ENCODE measurements at regions not wholly inside any gene's neighbourhood (a gene's known extent, or its start where the extent isn't known, plus 50 kb on each side); places are given as distances from the start of the nearest gene placed in this dataset.

- Histone ChIP-seq H3K27me3 (ENCODE audit: control insufficient read depth, insufficient read depth, low read length) (no peaks in the 10 kb centered on the region), H3K9me3 (ENCODE audit: control insufficient read depth, insufficient read depth, low read length) (peaks cover 80% of the 10 kb centered on the region), H3K4me3 (ENCODE audit: low read depth, low read length) (no peak overlapping the region), H3K27ac (ENCODE audit: low read depth, low read length) (no peak overlapping the region)
- TF ChIP-seq CTCF (IDR thresholded peaks at IDR 0.05; ENCODE audit: low read depth, low read length) = no peak
- POLR2A ChIA-PET = no interaction called here
- no peak for DNase-seq (ENCODE audit: low read depth, low spot score)
- CTCF ChIA-PET = no interaction called here
These were observed 83.7 kb upstream of the PPP2R2D start for GRCh38 chr10:131816941-131817700.

GRCh38 chr10:131817866-131818509, 82.8 kb upstream of the PPP2R2D start:
- Histone ChIP-seq H3K27ac (ENCODE audit: low read depth, low read length) (no peak overlapping the region), H3K9me3 (ENCODE audit: control insufficient read depth, insufficient read depth, low read length) (peaks cover 81% of the 10 kb centered on the region), H3K27me3 (ENCODE audit: control insufficient read depth, insufficient read depth, low read length) (no peaks in the 10 kb centered on the region), H3K4me3 (ENCODE audit: low read depth, low read length) (no peak overlapping the region)
- ChIA-PET CTCF (no interaction called here), POLR2A (no interaction called here)
- DNase-seq (ENCODE audit: low read depth, low spot score) = no peak
- no peak for TF ChIP-seq CTCF (IDR thresholded peaks at IDR 0.05; ENCODE audit: low read depth, low read length)

GRCh38 chr10:131818510-131819234, 82.1 kb upstream of the PPP2R2D start:
- no peak for DNase-seq (ENCODE audit: low read depth, low spot score)
- Histone ChIP-seq H3K9me3 (ENCODE audit: control insufficient read depth, insufficient read depth, low read length) (peaks cover 83% of the 10 kb centered on the region), H3K4me3 (ENCODE audit: low read depth, low read length) (no peak overlapping the region), H3K27me3 (ENCODE audit: control insufficient read depth, insufficient read depth, low read length) (no peaks in the 10 kb centered on the region), H3K27ac (ENCODE audit: low read depth, low read length) (no peak overlapping the region)
- TF ChIP-seq CTCF (IDR thresholded peaks at IDR 0.05; ENCODE audit: low read depth, low read length) = no peak
- ChIA-PET POLR2A (no interaction called here), CTCF (interaction anchor here (0.6 kb wide), 1 partner anchor 33 kb away, joined by 3 read pairs; no protein-coding TSS in a partner anchor)

GRCh38 chr10:131819241-131820072, 81.4 kb upstream of the PPP2R2D start:
- TF ChIP-seq CTCF (IDR thresholded peaks at IDR 0.05; ENCODE audit: low read depth, low read length) = no peak
- Histone ChIP-seq H3K9me3 (ENCODE audit: control insufficient read depth, insufficient read depth, low read length) (peaks cover 89% of the 10 kb centered on the region), H3K27me3 (ENCODE audit: control insufficient read depth, insufficient read depth, low read length) (no peaks in the 10 kb centered on the region), H3K4me3 (ENCODE audit: low read depth, low read length) (no peak overlapping the region), H3K27ac (ENCODE audit: low read depth, low read length) (no peak overlapping the region)
- CTCF ChIA-PET = interaction anchor here (0.6 kb wide), 1 partner anchor 34 kb away, joined by 3 read pairs; no protein-coding TSS in a partner anchor
- no peak for DNase-seq (ENCODE audit: low read depth, low spot score)
- POLR2A ChIA-PET = no interaction called here
